Kidney capillary endothelial cell (primary cell): ENCODE measurements at regions not wholly inside any gene's neighbourhood (a gene's known extent, or its start where the extent isn't known, plus 50 kb on each side); places are given as distances from the start of the nearest gene placed in this dataset.

ENCODE experiments used
- DNase-seq: peaks from one replicate; pipeline ENCODE4 v3.0.0-alpha.2; 2018; ENCODE audit warnings: low spot score

DNA sequence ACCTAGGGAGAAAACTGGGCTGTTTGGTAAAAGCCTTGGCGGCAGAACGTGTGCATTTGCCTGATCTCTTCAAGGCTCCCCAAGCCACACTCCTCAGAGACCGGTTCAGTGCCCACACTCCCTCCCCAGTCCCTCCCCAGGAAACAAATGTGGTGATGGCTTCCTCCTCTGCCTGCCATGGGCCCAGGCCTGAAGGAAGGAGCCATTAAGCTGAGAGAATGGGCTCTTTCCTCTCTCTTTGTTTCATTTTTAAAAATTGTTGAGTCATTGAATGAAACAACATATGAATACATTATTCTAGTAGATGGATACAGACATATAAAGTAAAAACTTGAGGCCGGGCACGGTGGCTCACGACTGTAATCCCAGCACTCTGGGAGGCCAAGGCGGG lies 50.6 kb upstream of the YWHAQ start:
- DNase-seq, result peak; percentile 47

DNA sequence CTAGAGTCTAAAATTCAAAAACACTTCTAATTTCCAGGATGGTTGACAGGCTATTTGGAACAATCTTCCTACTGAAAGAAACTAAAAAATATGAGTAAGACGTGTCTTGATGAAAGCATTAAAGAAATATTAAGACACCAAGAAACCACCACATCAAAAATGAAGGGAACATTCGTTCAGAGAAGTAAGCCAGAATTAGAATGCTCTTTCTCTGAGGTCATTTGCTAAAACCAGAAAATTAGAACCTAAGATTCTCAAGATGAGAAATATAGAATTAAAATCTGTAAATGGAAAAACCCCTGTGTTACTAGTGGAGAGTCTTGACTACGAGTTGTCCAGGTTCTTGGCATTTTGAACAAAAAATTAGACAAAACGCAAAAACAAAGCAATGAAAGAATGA lies 54.8 kb upstream of the YWHAQ start:
- no peak for DNase-seq

DNA sequence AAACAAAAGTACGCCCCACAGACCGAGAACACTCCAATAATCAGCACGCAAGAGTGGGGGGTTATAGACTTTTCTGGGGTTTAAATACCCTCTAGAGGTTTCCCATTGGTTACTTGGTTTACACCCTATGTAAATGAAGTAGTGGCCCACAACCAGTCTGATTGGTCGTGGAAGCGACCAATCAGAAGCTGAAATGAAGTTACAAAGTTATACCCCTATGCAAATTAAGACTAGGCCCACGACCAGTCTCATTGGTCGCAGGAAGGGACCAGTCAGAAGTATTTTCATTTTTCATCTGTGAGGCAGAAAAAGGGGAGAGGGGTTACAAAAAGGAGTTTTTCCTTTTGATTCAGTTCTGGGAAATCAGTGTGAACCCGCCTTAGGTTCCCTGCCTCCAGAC lies 55.3 kb upstream of the YWHAQ start:
- no peak for DNase-seq

DNA sequence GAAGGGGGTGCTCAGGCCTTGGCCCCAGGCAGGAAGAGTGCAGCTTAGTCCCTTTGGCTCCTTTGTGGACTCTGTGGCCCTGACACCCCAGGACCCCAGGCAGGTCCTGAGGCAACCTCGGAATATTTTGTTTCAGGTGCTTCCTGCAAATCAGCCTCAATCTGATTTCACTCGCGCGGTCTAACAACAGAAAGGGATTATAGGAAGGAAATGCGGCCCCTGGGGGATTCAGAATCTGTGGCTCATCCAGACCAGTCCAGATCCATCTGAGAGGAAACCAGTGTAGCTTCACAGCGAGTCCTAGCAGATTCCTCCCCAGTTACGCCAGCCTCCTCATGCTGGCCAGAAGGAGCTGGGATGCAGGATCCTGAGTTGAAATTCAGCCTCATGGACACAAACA lies 59.5 kb upstream of the YWHAQ start:
- DNase-seq, result peak; percentile 85

DNA sequence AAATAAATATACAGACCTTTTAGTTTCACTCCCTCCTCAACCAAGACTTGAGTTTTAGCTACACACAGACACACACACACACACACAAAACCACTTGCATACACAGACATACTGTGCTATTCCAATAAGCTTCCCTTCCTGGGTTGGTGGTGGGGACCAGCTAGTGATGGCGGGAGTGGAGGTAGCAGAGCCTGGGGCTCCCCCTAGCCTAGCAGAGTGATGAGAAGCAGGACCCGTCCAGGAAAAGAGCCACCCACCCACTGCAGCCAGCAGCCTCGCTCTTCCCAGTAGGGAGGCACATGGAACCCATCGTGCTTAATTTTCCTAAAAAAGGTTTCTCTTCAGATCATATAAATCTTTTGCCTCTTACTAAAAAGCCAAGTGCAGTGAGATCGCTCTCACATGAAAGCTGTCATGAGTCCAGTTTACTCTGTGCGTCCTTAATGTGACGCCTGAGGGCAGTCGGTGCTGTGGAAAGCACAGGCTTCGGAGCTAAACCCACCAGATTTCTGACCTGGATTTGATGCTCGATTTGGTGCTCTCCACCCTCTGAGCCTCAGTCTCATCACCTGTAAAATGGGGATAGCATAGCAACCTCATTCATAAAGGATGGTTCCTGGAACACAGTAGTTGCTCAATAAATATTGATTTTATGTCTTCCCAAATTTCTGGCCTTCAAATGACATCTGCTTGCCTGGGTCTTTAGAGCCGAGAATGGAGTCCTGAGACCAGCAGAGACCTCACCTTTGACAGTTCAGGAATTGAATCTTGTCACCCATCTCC lies 60.1 kb upstream of the YWHAQ start:
- no peak for DNase-seq

DNA sequence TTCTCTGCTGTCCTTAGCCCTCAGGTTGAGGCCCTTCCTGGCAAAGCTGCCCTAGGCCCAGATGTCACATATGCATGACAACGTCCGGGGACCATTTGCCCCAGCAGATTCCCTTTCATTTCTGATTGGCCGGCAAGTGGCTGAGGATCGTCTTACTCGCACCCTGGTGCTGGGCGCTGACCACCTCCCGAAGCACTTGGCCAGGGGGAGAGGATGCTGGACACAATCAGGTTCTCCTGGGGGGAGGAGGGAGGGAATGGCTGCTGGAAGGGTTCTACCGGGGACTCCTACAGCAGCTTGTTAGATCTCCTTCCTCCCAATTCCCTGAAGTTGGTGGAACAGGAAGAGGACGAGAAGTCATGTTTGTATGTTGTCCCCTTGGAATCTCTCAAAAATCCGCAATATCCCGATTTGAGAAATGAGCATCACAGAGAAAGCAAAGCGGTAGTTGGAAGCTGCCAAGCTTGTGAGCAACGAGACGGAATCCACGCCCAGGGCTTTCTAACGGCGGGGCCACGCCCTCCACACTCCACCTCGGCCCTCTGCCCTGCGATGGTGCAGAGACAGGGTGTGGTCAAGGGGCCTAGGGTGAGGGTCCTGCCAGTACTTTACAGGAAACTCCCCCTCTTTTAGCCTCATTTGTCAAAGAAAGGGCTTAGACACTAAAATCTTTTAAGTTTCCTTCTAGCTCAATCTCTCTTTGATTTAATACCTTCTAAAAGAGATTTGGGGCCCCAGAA lies 61.8 kb upstream of the YWHAQ start:
- no peak for DNase-seq

DNA sequence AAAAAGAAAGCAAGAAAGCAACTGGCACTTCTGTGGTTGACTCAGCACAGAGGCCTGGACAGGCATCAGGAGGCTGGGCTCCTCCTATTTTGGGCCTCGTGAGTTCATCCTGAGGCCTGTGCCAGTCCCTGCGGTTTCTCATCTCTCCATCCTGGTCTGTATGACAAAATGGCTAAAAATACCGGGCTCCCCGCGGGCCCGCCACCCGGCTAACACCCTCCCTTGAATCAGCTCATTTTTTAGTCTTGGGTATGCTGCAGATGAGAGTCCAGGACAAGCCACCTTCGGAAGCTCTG lies 62.3 kb upstream of the YWHAQ start:
- DNase-seq, result no peak

DNA sequence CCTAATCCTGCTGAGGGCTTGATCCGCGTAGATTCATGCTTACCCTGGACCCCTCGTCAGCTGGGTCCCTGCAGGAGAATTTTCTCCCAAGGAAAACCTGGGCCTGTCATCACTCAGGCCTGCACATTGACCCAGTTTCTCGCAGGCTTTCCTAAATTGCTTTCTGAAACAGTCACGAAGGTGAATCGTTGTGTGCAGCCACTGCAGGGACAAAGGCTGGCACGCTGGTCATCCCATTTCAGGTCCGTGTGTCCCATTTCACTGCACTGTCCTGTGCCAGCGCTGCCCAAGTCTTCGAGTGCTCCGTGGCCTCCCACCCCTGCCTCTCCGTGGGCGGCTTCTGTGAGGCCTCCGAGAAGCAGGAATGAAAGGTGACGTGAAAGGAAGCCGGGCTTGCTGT lies 62.8 kb upstream of the YWHAQ start:
- DNase-seq, result no peak

DNA sequence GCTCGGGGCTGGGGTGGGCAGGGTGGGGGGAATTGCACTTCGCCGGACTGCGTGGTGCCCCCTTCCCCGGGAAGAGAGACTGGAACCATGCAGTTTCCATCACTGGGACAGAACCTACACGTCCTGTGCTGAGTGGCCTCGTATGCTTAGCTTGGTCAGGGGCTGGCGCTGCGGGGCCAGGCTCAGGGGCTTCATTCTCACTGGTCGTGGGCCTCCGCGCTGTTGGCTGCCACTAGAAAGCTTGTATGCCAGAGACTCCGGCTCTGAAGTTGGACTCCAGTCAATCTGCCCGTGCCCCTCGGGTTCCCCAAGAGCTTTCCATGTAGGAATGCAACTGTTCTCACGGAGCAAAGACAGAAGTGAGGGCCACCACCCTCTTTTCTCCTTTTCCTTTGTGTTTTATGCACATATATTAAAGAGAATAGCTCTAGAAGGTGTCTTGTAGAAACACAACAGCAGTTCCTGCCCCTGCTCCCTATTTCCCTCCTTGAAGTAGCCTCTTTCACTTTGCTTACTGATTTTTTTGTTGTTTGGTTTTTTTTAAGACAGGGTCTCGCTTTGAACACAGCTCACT lies 64.0 kb upstream of the YWHAQ start:
- no peak for DNase-seq

DNA sequence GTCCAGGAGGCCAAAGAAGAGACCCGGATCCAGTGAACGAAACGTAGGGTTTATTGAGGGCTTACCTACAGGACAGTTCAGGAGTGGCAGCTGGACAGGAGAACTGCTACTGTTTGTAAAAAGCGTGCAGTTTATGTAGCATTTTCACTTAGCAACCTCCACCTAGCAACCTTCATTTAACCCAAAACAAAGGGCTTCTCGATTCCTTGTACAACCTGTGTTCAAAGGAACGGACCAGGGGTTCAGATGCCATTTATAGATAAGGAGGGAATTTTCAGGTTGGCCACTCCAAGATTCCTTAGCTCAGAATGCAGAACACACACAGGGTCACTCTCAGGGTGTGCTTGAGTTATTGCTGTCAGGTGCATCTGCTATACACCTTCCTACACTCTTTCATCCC lies 65.1 kb upstream of the YWHAQ start:
- no peak for DNase-seq

DNA sequence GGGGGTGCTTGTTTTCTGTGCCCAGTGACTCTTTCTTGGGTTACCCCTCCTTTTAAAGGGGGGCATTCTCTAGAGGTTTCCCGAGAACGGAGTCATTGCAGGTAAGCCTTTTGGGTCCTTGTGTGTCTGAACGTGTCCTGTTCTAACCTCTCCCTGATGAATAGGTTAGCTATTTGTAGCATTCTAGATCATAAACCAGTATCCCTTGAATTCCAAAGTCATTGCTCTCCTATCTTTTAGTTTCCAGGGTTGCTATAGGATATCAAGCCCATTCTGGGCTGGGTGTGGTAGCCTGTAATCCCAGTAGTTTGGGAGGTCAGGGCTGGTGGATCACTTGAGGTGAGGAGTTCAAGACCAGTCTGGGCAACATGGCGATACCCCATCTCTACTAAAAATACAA lies 65.9 kb upstream of the YWHAQ start:
- DNase-seq, result no peak

DNA sequence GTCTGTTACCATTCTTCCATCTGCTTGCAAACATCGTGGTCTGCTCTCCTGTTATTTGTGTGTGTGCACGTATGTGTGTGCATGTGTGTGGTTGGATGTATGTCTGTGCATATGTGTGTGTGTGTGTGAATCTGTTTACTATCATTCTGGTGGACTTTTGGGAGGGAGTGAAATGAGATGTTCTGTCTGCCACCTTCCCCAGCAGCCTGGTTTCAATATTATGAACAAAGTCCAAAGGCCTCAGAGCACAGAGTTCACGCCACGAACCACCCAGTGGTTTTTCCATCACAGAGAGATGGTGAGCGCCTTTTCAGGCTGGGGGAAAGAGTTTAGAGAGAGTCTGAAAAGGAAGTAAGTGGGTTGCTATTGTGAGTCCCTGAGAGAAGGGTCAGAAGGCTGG lies 67.1 kb upstream of the YWHAQ start:
- DNase-seq, result no peak

DNA sequence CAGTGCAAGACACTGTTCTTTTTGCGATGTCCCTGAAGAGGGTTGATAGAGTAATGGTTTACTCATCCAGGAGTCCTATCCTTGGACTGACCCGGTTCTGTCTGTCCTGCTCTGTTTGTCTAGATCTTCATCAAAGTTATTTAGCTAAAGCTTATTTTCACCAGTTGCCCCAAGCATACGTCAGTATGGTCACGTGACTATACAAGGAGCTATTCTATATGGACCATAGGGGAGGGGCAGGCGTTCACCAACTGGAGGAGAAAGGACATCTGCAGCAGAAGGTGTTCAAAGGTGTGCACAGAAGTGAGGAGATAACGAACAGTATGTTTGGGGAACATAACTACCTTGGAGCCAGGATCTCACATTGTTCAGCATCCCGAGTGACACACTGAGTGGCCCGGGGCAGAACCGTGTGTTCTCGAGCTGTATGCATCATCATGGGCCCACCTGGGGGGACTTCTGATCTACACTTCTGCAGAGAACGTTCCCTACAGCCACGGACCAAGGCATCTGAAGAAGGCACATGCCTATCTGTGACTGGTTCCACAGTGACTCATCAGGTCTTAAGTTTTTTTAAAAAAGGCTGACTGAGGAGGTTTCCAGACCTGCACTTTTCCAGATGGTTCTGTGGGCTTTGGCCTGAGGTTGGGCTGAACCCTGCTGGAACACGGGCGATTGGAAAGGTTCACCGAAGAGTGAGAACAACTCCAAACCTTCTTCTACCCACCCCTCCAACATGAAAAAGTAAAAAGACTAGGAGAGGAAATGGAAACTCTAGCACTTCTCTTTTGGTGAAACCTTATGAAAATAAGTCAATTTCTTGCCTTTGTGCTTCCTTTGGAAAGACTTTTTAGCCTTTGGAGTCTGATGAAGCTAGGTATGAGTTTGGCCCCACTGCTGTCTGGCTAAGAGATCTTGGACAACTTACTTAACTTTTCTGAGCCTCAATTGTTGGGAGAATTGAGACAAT lies 68.6 kb upstream of the YWHAQ start:
- no peak for DNase-seq

DNA sequence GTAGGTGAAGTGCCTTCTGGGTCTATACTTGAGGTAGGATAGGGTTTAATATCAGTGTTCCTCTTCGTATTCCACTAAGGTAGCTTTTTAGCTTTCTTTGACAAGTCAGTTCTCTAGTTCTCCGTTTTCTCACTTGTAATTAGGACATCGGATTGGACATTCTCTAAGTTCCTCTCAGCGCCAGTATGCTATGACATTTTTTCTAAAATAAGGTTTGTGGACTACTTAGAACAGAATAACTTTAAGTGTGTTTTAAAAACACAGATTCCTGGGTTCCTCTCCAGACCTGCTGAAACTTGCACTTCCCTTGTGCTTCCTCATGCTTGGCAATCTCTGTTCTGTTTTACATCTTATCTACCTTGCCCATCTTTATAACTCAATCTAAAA lies 69.3 kb upstream of the YWHAQ start:
- no peak for DNase-seq

DNA sequence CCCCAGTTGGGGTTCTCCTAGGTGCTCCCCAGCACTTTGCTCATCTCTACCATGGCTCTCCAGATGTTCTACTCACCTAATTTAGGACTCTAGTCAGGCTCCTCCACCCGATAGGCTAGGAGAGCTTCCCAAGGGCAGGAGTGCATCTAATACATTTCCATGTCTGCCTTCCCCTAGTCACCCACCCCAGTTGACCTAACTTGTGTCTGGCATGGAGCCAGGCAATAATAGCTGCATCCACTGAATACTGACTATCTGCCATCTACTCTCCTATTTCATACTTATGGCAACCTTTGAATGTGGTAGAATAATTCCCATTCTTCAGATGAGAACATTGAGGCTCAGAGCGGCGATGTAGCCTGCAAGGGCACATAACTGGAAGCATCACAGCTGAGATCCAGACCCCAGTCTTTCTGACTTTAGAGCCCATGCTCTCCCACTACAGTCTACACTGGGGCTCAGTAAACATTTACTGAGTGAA lies 71.8 kb upstream of the YWHAQ start:
- no peak for DNase-seq

DNA sequence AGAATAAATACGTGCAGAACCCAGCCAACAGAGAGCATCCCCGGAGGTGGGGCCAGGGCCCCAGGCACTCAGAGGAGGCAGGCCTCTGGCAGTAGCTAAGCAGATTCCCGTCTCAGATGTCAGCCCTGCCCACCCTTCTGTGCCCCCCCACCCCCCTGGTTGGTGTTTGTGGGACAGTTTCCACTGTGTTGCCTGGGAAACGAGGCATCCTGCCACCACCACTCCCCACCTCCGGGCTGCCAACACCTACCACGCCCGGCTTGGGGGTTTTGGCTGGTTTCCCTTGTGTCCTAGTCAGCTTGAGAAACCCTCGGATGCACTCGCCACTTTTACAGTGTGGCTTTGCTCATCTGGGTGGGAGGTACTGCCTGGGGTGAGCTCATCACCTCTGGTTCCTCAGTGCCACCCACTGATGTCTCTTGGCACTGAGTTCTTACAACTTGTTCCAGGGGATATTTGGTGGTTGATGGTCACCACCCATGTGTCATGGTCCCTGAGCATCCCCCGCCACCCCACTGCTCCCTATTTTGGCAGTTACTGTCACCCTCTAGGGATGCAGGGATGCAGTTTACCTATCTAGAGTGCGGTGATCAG lies 72.4 kb upstream of the YWHAQ start:
- DNase-seq, result no peak

DNA sequence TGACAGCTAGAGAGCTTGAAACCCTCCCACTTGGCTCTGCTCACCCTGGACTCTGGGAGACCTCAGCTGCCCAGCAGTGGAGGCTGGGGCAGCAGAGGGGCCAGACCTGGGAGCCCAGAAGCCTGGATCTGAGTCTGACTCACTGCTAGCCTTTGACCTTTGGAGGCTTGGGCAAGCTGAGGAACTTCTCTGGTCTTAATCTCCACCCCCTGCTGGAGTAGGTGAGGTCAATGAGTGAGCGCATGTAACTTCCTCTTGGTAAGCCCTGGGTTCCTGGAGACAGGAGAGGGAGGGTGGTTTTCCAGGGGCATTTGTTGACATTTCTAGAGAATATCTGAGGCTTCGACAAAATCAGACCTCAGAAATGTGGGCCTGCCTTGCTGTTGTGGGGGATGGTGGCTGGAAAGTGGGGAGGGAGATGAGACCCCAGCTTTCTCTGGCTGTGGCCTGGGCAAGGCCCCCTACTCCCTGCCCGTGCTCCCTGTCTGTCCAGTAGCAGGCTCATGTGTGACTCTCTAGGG lies 73.0 kb upstream of the YWHAQ start:
- peak; percentile 56 for DNase-seq

DNA sequence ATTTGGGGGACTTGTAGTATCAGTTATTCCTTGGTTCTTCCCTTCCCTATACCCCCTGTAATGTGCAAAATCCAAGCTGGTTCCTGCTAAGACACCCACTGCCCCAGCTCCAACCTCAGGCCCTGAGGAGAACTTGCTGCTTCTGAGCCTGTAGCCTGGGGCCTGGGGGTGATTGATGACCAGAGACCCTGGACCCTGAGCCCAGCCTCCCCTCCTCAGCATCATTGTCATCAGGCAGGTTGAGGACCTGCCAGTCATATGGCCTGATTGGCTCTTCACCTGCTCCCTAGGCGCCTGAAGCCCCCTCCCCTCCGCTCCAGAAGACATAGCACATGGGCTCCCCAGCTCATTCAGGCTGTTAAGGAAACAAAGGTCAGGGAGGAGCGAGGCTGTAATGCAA lies 73.8 kb upstream of the YWHAQ start:
- DNase-seq, result no peak

DNA sequence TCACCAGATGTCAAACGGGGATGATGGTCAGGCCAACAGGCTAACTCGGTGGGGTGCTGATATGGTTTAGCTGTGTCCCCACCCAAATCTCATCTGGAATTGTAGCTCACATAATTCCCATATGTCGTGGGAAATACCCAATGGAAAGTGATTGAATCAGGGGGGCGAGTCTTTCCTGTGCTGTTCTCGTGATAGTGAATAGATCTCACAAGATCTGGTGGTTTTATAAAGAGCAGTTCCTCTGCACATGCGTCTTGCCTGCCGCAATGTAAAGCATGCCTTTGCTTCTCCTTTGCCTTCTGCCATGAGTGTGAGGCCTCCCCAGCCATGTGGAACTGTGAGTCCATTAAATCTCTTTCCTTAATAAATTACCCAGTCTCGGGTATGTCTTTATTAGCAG lies 74.4 kb upstream of the YWHAQ start:
- DNase-seq, result no peak

DNA sequence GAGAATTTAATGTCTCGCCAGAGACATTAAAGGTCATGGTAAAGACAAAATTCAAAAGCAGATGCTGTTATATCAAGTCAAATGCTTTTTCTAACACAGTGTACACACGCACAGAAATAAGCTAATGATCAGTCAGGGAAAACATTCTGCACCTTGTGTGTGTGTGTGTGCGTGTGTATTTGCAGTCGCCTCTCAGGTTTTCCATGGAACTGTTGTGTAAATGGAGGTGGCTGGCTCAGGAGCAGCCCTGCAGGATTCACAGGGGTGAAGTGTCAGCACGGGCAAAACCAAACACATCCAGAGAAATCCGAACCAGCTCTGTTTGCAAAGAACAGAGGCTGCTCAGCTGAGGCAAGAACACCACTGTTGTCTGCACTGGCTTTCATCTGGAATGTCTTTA lies 76.2 kb upstream of the YWHAQ start:
- no peak for DNase-seq

DNA sequence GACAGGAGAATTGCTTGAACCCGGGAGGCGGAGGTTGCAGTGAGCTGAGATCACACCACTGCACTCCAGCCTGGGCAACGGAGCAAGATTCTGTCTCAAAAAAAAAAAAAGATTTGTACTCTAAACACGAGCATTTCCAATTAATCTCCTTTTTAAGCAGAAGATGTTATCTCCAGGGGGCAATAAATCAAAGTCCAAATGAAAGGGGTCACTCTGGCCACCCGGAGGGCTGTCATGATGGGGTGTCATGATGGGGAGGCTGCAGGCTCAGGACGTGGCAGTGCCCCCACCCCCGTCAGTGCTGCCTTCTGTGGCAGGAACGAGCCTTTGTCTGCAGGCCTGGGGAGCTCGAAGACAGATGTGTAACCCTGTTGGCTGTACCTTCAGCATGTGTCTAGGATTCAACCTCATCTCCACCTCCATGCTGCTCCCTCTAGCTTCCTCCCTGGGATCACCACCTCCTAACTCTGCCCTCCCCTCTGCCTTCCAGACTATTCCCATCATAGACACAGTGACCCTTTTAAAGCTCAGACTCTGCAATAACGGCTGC lies 76.9 kb upstream of the YWHAQ start:
- DNase-seq, result no peak
